ELR (cell line): ENCODE measurements at regions not wholly inside any gene's neighbourhood (a gene's known extent, or its start where the extent isn't known, plus 50 kb on each side); places are given as distances from the start of the nearest gene placed in this dataset.
"Not testable (repeated sequence)": the region's sequence is repeated elsewhere in the genome, so short reads cannot be mapped to it uniquely, and the experiment has no call there.

Experiments
- DNase-seq: peaks from one replicate; pipeline ENCODE4 v3.0.0-alpha.2; 2015; ENCODE audit warnings: low read depth

GRCh38 chrX:95974890-95975289, 709.8 kb upstream of the DIAPH2 start:
- no peak for DNase-seq

GRCh38 chrX:95995583-95995982, 689.1 kb upstream of the DIAPH2 start:
- DNase-seq, result peak; percentile 0

- DNase-seq, result no peak
Observed at GRCh38 chrX:95996294-95996693, 688.3 kb upstream of the DIAPH2 start.

- DNase-seq, result no peak
Observed at GRCh38 chrX:96002431-96002830, 682.2 kb upstream of the DIAPH2 start.

- peak; percentile 32 for DNase-seq
Observed at GRCh38 chrX:96004386-96004785, 680.3 kb upstream of the DIAPH2 start.

GRCh38 chrX:96006281-96006680, 678.4 kb upstream of the DIAPH2 start:
- no peak for DNase-seq

- DNase-seq, result no peak
Observed at GRCh38 chrX:96027407-96027806, 657.2 kb upstream of the DIAPH2 start.

- DNase-seq, result no peak
Observed at GRCh38 chrX:96052078-96052477, 632.6 kb upstream of the DIAPH2 start.

- DNase-seq, result no peak
Observed at GRCh38 chrX:96081891-96082290, 602.8 kb upstream of the DIAPH2 start.

GRCh38 chrX:96094616-96095015, 590.0 kb upstream of the DIAPH2 start:
- no peak for DNase-seq

GRCh38 chrX:96098471-96098870, 586.2 kb upstream of the DIAPH2 start:
- DNase-seq, result no peak

GRCh38 chrX:96102997-96103396, 581.6 kb upstream of the DIAPH2 start:
- no peak for DNase-seq

- no peak for DNase-seq
Observed at GRCh38 chrX:96112689-96113088, 572.0 kb upstream of the DIAPH2 start.

GRCh38 chrX:96126182-96126581, 558.5 kb upstream of the DIAPH2 start:
- DNase-seq, result no peak

- not testable (repeated sequence) for DNase-seq
Observed at GRCh38 chrX:96128058-96128457, 556.6 kb upstream of the DIAPH2 start.

- no peak for DNase-seq
Observed at GRCh38 chrX:96140796-96141195, 543.8 kb upstream of the DIAPH2 start.

- DNase-seq, result no peak
Observed at GRCh38 chrX:96147681-96148080, 537.0 kb upstream of the DIAPH2 start.

GRCh38 chrX:96170626-96171025, 514.0 kb upstream of the DIAPH2 start:
- DNase-seq, result no peak

GRCh38 chrX:96176921-96177320, 507.7 kb upstream of the DIAPH2 start:
- DNase-seq, result no peak

- no peak for DNase-seq
Observed at GRCh38 chrX:96181605-96182004, 503.0 kb upstream of the DIAPH2 start.

GRCh38 chrX:96182366-96182765, 502.3 kb upstream of the DIAPH2 start:
- peak; percentile 2 for DNase-seq

GRCh38 chrX:96183391-96183790, 501.3 kb upstream of the DIAPH2 start:
- no peak for DNase-seq

- DNase-seq, result peak; percentile 0
Observed at GRCh38 chrX:96183843-96184242, 500.8 kb upstream of the DIAPH2 start.

- no peak for DNase-seq
Observed at GRCh38 chrX:96204928-96205327, 479.7 kb upstream of the DIAPH2 start.

- DNase-seq, result no peak
Observed at GRCh38 chrX:96211953-96212352, 472.7 kb upstream of the DIAPH2 start.
